Left colon (tissue), 2 donors: ENCODE measurements at regions not wholly inside any gene's neighbourhood (a gene's known extent, or its start where the extent isn't known, plus 50 kb on each side); places are given as distances from the start of the nearest gene placed in this dataset.
"Not testable (repeated sequence)": the region's sequence is repeated elsewhere in the genome, so short reads cannot be mapped to it uniquely, and the experiment has no call there.

Experiments
- ATAC-seq: fragments of 200-7000 bp; cut with Tn5 transposase; one replicate; pipeline ENCODE4 v1.9.1; 2020; ENCODE audit warnings: mild to moderate bottlenecking, moderate library complexity
- DNase-seq, 2 donors: peaks; one replicate each; pipeline ENCODE4 v3.0.0-alpha.2; 2020
- intact Hi-C, 2 donors: fragments of 100-400 bp; cut with DNase I in 1 of 2; cut with micrococcal nuclease in 1 of 2; formaldehyde crosslinking; loops; one replicate each; pipeline versions ENCODE4 v1.11.2 to v1.14.0; 2022; cut with DNase I, micrococcal nuclease
- donor health status: DM: no; HTN: no; CAD: no.
- donor health status: DM: yes; HTN: yes; CAD: no.

DNA sequence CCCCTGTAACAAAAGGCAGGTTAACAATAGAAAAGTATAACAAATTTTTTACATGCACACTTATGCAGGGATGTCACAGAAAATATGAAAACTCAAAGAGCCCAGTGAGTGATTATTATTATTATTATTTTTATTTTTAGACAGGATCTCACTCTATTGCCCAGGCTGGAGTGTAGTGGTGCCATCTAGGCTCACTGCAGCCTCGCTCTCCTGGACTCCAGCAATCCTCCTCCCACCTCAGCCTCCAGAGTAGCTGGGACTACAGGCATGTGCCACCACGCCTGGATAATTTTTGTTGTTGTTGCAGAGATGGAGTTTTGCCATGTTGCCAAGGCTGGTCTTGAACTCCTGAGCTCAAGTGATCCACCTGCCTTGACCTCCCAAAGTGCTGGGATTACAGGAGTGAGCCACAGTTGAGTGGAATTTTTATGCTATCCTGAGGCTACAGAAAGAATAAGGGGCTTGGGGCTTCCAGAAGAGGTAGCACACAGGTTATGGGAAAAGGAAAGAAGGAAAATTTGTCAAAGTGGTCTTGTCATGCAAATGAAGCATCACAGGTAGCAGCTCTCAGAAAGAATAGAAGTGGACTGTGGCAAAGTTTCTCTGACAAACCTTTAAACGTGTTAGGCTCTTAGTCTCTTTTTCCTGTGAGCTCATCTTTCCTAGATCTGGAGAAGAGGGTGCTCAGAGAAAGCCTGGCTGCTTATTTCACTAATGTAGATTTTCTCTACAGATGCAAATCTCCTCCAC lies 87.7 kb upstream of the LSM14A start:
- no peak for ATAC-seq
- no peak for DNase-seq
- intact Hi-C loops = no loop called here

DNA sequence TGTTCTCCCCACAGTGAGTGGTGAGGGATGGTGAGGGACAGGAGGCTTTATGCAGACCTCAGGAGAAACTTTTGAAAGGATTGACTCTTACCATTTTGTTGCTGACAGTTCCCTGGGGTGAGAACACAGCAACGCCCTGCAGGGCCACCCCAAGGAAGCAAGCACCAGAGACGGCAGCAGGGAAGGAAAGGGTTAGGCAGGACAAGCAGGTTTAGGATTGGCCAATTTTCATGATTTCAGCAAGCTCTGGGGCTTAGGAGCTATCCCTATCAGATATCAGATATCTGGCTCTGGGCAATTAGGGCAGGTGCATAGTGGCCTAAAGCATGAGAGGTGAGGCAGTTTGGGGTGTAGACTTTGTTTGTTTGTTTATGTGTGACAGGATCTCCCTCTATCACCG lies 87.0 kb upstream of the LSM14A start:
- intact Hi-C loops = no loop called here
- ATAC-seq = no peak
- no peak for DNase-seq

DNA sequence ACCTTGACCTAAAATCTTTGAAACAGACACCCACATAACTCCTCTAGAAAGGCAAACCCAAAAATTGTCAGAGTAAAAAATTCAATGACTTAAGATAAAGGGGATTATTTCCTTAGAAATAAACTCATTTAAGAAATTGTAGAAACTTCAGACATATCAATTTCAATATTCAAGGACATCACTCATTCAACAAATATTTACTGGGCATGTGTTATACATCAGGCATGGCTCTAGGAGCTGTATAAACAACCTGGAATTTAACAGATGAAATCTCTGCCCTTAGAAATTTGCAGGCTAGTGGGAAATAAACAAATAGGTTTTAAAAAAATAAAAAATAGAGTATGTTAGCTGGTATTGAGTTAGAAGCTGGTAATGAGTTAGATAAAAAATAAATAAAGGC lies 84.0 kb upstream of the LSM14A start:
- intact Hi-C loops = no loop called here
- DNase-seq = no peak
- no peak for ATAC-seq

DNA sequence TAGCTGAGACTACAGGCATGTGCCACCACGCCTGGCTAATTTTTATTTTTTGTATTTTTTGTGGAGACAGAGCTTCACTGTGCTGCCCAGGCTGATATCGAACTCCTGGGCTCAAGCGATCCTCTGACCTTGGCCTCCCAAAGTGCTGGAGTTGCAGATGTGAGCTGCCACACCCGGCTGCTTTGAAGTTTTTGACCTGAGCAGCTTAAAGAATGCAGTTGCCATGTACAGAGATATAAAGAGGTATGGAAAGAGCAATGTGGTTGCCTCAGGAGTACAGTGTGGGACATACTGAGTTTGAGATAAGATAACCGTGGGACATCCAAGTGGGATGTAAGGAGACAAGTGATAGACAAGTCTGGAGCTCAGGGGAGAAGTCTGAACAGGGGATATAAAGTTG lies 82.7 kb upstream of the LSM14A start:
- ATAC-seq (no peak), DNase-seq (no peak)
- intact Hi-C loops = no loop called here

DNA sequence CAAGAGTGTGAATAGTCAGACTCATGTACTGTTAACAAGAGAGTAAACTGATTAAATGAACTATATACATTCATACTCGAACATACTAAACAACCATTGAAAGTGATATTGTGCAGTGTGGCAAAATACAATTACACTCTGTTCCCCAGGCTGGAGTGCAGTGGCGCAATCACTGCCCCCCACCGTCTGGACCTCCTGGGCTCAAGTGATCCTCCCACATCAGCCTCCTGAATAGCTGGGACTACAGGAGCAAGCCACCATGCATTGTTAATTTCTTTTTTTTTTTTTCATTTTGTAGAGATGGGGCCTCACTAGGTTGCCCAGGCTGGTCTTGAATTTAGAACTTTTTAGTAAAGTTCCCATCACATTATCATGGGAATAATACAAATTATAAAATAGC lies 77.3 kb upstream of the LSM14A start:
- intact Hi-C loops = loop anchor here (5.0 to 10.0 kb wide), 2 partner anchors 318 to 320 kb away; no protein-coding TSS in a partner anchor
- no peak for DNase-seq
- no peak for ATAC-seq

DNA sequence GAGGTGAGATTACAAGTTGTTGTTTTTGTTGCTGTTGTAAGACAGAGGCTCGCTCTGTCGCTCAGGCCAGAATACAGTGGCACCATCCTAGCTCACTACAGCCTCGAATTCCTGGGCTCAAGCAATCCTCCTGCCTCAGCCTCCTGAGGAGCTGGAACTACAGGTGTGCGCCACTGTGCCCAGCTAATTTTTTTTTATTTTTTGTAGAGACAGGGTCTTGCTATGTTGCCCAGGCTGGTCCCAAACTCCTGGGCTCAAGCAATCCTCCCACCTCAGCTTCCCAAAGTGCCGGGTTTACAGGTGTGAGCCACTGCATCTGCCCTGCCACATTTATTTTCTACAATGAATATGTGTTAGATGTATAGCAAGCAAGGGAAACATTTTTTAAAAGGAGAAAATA lies 76.9 kb upstream of the LSM14A start:
- intact Hi-C loops = loop anchor here (5.0 to 10.0 kb wide), 2 partner anchors 318 to 321 kb away; no protein-coding TSS in a partner anchor
- ATAC-seq, DNase-seq: not testable (repeated sequence)

DNA sequence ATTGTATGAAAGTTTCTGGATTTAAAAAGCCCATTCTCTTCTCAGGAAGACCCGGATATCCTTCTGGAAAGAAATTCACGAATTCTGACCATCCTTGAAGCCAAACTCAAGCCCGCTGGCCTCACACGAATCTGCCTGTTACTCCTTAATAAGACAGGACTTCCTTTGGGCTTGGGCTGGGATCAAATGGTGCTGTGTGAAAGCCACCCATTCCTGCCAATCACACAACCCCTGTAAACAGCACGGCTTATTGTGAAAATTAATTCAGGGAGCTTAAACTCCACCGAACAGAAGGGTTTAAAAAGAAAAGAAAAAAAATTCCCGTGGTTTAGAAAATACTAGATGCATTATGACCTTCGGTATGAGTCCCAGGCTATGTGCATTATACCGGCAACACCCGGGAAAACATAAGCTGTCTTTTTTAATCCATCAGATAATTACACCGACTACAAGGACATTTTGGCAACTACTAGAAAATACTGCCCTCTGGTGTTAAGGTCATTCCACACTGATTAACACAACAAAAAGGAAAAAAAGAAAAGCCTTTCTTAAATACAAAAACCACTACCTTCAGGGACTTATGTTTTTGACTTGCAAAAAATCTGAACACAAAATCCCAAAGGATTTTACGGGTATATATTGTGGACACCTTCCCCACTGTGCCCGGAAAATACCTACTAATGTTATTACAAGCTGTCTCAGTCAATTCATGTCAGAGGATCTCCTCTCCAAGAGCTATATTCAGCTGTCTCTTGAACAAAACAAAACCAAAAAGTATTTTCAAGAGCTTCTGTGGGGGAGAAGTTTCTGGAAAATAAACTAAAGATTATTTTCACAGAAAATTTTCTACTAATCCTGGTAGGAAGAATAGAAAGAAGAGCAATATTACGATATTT lies 76.0 kb upstream of the LSM14A start:
- DNase-seq = no peak
- intact Hi-C loops = loop anchor here (5.0 to 10.0 kb wide), 2 partner anchors 319 to 321 kb away; no protein-coding TSS in a partner anchor

DNA sequence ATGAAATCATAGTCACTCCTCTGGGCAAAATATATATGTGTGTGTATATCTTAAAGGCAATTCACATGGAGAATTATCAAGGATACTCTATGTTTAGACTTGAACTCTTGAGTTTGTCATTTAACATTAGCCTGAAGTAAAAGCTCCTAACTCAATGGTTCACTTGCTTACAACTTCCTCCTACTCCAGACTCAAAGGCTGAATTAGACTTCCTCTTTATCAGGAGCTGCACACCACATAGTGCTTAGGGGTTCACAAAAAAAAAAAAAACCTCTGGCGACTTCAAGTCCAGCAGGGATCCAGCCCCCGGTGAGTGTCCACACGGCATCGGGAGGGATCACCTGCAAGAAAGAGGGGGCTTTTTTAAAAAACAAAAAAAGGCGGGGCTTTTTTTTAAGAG lies 68.2 kb upstream of the LSM14A start:
- intact Hi-C loops = no loop called here
- no peak for ATAC-seq

More for the DNA sequence above, 76.0 kb upstream of the LSM14A start:
- peak; percentile 57 for ATAC-seq

DNA sequence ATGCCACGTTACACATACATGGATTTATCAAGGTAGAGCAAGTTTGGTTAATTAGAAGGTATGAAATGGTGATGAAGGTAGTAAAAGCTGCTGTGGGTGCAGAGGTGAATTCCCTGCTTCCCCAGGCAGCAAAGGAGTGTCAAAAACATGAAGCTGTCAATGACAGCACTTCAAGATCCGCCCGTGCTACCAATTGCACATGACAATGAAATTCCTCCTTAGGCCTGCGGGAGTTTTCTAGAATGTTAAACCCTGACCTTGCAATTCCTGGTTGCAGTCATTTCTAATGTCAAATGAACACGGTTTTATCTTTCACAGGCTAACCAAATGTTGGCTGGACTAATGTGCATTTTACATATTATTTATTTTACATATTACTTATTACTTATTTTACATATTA lies 67.7 kb upstream of the LSM14A start:
- no peak for DNase-seq

More for the DNA sequence above, 68.2 kb upstream of the LSM14A start:
- no peak for DNase-seq

DNA sequence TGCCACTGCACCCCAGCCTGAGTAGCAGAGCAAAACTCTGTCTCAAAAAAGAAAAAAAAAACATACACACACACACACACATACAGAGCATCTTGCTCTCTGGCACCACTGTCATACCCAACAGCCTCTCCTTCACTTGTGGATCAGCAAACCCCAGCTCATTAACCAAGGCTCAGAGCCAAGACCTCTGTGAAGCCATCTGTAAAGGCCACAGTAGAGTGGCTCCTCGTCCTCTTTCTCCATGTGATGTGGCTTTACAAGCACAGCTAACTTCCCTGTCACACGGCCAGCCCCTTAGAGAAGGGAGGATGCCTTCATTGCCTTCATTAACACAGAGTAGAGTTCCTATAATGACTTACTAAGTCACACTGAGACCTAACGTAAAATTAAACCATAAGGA lies 62.7 kb upstream of the LSM14A start:
- no peak for DNase-seq
- ATAC-seq = no peak
- intact Hi-C loops = no loop called here

More for the DNA sequence above, 67.7 kb upstream of the LSM14A start:
- intact Hi-C loops = no loop called here
- no peak for ATAC-seq

DNA sequence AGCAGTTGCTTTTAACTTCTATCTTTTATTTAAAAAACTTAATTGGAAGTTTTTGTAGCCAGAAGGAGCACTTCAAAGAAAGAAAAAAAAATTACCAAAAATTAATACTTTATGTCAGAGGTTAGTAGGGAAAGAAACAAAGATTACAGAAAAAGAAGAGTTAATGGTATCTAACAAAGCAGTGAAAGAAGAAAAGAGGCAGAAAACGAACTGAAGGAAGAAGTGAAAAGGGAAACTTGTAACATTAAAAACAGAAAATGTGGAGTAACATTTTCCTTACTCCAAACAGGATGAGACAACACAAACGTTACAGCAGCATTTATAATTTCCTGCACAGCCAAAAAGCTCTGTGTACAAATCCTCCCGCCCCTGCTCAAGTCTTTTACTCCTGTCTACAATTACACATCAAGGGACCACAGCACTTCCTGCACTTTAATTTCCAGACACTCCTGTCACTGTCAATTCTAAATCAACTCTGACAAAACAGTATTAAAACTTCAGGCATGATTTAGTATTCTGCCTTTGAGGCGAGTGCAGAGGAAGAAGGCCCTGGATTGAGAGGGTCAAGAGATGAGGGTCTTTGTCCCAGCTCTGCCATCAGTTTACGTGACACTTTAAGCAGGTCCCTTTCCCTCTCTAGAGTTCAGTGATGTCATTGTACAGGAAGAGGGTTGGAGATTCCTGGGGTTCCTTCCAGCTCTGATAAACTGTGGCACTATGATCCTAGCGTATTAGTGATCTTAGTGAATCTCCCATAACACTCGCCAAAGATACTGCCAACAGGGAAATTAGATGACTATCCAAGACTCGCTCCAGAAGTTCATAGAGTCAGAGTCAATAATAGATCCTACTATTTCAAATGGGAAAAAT lies 53.2 kb upstream of the LSM14A start:
- intact Hi-C loops = no loop called here
- ATAC-seq = no peak
- DNase-seq = no peak

DNA sequence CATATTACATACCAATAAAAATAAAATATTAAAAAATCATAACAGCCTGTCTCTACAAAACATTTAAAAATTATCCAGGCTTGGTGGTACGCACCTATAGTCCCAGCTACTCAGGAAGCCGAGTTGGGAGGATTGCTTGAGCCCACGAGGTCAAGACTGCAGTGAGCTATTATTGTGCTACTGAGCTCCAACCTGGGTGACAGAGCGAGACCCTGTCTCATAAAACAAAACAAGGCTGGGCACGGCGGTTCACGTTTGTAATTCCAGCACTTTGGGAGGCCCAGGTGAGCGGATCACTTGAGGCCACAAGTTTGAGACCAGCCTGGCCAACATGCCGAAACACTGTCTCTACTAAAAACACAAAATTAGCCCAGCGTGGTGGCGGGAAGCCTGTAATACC lies 52.2 kb upstream of the LSM14A start:
- intact Hi-C loops = no loop called here
- no peak for DNase-seq
- no peak for ATAC-seq

DNA sequence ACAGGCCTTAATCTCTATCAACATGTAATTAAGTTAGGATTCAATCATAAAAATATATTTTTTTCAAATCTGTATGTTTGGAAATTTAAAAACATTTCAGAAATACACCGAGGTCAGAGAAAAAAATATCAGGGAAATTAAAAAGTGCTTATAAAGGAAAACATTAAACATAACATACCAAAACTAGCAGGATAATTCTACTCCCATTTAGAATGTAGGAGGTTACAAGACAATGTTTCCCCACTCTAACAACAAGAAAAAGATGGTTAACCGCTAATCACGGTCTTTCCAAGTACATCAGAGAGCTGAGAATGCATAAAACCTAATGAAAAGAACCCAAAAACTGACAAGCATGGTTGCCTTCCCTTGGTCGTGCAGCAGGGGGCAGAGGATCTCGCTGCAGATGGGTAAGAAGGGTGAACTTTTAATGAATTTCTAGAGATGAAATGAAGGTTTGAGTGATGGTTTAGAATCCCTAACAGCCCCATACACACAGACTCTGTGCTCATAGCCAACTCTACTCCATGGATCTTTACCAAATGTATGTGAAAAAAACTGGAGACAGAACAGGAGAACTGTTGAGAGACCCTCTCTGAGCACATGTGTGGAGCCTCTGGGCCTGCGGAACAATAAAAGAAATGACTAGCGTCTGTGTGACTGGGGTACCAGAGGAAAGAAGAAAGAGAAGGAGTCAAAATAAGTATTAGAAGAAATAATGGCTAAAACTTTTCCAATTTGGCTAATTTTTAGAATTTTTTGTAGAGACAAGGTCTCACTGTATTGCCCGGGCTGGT lies 51.3 kb upstream of the LSM14A start:
- DNase-seq = peak in 1 of 2 donors; percentile 20
- intact Hi-C loops = no loop called here
- ATAC-seq = no peak
